ENCODE measurements at regions not wholly inside any gene's neighbourhood (a gene's known extent, or its start where the extent isn't known, plus 50 kb on each side); places are given as distances from the start of the nearest gene placed in this dataset.
"Not testable (repeated sequence)": the region's sequence is repeated elsewhere in the genome, so short reads cannot be mapped to it uniquely, and the experiment has no call there.

DNA sequence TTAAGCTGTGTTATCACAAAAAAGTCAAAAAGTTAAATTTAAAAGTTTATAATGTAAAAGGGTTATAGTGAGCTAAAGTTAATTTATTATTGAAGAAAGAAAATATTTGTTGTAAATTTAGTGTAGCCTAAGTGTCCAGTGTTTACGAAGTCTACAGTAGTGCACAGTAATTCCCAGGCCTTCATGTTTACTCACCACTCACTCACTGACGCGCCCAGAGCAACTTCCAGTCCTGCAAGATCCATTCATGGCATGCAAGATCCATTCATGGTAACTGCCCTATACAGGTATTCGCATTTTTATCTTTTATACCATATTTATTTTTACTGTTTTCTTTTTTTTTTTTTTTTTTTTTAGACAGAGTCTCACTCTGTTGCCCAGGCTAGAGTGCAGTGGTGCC lies 69.5 kb downstream of the TPRA1 start:
- no peak for DNase-seq

DNA sequence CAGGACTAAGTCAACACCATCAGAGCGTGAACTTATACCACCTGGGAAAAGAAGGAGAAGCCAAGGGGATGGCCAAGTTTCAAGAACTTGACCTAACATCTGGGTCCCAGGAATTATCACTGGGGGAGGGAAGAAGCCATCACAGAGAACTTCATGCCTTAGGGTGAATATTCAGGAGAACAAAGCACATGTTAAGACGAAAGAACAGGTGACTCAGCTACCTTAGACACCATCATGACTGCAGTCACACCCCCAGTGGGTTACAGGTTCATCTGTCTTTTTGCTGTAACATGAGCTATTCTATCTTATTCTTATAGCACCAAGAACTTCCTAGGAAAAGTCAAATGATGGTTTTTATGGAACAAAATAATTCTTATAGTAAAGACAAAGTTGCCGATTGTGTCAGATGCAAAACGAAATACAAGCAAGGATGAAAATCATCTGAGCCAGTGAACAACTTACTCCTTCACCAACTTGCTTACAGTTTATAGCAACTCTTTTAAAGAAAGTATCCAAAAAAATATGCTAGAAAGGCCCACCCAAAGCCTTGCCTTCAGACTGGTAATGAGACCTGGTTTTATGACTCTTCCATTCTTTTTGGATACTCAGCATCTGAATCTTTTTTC lies 72.0 kb downstream of the TPRA1 start:
- DNase-seq, result no peak

DNA sequence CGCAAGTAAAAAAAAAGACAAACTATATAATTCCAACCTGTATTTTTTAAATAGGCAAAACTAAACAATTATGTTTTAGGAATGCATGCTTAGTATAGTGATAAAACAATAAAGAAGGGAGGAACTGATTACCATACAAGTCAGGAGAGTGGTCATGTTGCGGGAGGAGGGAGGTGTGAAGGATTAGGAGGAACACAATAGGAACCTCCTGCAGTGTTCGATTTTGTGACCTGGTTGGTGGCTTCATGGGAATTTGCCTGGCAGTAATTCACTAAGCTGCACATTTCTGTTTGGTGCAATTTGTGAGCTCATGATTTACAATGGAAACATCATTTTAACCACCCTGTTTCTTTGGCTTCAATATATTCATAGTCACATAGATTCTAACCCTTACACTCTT lies 78.3 kb downstream of the TPRA1 start:
- no peak for DNase-seq

DNA sequence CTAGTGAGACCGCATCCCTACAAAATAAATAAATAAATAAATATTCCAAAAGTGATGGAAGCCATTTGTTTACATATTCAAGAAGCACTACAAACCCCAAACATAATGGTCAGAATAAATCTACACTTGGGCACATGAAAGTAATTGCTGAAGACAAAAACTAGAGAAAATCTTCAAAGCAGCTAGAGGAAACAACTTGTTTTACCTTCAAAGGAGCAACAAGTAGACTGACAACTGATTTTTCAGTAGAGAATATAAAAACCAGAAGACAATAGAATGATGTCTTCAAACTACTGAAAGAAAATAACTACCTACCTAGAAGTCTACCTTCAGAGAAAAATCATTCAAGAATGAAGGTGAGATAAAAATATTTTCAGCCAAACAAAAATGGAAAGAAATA lies 89.4 kb downstream of the TPRA1 start:
- no peak for DNase-seq

- no peak for DNase-seq
These were observed 92.9 kb downstream of the TPRA1 start for GRCh38 chr3:127497676-127498075.

DNA sequence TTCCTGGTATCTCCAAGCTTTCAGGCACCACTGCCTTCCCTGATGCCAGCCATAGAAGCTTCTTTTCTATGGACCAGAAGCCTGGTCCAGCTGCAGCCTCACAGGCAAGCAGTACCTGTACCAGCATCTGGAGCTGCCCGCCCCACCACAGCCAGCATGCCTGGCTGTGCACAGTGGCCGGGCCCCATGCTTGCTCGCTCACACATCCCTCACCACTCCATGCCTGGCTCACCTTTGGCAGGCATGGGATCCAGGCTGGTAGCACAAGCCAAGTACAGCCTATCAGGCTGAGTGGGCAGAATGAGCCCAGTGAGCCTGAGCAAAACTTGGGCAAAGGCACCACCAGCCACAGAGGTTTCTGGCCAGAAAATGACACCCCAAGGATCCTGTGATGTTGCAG lies 93.4 kb downstream of the TPRA1 start:
- DNase-seq, result no peak

DNA sequence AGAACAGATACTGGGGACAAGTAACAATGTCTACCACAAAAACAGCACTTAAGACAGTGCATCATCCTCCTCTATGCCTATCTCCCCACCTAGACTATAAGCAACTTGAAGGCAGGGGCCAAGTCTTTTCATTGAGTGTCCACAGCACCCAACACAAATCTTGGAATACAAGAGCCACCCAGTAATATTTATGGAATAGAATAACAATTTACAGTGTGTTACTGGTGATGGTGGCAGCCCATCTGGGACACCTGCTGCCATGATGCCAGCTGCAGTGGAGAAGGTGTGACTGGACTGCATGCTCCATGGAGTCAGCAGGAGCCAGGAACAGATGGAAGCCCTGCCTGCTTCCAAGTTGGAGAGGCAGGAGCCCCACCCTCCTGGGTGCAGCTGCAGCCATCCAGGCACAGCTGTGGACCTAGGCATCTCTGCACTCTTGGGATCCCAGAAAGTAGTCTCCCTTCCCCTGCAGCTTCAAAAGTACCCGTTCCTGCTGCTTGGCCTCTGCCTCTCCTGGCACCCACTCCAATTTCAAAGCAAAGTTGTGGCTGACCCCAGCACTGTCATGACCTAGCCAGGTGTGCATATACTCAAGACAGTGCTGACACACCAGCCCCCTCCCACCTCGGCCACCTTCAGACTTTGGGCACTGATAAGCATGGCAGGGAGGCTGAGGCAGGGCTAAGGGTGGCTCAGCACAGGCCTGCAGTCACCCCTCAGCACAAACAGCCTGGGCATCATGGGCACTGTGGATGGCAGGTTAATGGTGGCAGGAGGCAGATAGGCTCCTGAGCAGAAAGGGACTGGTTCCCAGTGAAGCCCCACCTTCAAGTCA lies 94.5 kb downstream of the TPRA1 start:
- no peak for DNase-seq

DNA sequence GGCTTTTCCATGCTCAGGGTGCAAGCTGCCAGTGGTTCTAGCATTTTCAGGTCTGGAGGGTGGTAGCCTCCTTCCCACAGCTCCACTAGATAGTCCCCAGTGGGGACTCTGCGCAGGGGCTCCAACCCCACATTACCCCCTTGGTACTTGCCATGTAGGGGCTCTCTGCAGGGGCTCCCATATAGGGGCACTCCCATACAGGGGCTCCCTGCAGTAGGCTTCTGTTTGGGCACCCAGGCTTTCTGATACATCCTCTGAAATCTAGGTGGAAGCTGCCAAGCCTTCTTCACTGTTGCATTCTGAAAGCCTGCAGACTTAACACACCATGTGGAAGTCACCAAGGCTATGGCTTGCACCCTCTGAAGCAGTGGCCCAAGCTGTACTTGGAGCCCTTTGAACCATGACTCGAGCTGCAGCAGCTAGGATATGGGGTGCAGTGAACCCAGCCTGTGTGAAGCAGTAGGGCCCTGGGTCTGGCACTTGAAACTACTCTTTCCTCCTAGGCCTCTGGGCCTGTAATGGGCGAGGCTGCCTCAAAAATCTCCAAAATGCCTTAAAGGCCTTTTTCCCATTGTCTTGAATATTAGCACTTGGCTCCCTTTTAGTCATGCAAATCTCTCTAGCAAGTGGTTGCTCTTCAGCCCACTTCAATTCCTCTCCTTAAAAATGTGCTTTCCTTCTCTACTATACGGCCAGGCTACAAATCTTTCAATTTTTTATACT lies 96.4 kb downstream of the TPRA1 start:
- no peak for DNase-seq

DNA sequence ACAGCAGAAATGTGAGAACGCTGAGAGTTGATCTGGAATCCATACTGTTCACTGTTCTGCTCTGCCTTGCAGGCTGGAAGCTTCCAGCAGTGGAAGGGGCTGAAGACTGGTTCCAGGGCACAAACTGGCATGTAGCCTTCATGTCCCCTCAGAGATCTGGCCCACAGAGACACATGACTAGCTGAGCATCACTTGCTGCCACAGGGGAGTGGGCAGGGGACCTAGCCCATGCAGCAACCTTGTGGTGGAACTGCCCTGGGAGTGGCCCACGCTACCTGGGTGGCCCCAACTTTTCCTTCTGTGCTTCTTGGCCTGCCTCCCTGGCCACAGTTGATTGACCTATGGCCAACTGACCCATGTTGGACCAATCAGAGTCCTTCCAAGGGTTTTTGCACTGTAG lies 98.1 kb downstream of the TPRA1 start:
- no peak for DNase-seq

DNA sequence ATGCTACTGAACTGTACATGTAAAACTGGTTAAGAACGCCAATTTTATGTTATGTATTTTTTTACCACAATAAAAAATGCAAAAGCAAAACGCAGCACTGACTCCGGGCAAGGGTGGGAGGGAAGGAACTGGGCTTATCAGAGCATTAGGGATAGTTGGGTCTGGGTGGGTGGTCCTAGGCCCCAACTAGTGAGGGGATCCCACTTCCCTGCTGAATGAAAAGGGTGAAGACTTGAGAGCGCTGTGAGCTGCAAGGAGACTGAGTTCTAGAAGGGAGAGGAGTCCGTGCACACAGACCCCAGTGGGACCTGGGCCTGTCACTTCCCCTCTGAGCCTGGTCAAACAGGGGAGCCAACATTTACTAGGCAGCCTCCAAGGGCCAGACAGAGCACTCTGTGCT lies 98.6 kb downstream of the TPRA1 start:
- no peak for DNase-seq

DNA sequence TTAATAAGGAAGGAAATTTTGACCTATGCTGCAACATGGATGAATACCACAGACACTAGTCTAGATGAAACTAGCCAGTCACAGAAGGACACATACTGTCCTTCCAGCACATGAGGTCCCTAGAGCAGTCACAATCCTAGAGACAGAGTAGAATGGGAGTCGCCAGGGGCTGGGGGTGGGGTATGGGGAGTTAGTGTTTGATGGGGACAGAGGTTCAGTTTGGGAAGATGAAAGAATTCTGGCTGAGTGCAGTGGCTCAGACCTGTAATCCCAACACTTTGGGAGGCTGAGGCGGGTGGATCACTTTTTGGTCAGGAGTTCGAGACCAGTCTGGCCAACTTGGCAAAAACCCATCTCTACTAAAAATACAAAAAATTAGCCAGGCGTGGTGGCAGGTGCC lies 99.2 kb downstream of the TPRA1 start:
- DNase-seq, result no peak

GRCh38 chr3:127491024-127491305 lies 99.6 kb downstream of the TPRA1 start:
- not testable (repeated sequence) for DNase-seq

DNA sequence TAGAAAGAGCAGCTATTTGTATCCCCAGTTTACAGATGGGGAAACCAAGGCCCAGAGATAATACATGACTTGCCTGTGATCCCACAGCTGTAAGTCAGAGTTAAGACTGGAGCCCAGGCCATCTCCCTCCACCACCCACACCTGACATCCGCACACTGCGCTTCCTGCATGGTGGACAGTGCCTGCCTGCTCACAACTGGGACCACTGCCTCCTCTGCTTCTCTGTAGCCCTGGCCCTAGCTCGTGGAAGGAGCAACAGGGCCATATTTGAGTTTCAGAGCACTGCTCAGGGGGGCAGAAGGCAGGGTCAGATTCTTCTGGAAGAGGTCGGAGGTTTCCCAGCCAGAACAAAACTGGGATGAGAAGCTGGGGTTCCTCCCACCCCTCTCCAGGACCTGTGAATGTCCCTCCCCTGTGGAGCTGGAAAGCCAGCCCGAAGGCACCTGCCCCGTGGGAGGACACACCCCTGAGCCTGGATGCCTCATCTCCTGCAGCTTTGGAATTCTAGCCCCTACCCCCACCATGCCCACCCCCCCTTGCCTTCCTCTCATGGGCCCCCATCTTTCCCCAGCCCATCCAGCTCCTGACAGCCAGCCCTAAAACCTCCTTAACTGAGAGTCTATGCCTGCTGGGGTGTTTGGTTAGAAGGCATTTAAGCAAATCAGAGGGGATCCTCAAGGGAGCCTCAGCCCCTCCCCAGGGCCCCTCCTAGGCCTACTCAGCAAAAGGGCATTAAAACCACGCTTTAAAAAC lies 100.1 kb downstream of the TPRA1 start:
- no peak for DNase-seq

DNA sequence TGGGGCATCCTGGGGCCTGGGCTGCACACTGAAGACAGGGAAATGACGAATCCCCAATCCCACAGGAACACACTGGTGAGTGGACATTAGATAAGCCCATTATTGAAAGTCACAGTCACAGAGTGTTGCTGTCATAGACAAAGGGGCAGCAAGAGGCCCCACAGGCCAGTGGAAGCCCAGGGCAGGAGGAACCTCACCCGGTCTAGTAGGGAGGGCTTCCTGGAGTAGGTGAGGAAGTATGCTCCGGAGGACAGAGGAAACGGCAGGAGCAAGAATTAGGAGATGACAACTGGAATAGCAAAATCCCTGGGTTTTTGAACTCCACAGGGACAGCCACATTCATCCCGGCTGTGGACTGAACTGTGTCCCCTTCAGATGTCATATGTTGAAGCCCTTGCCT lies 101.2 kb downstream of the TPRA1 start:
- DNase-seq, result no peak

GRCh38 chr3:127488740-127489139 lies 101.8 kb downstream of the TPRA1 start:
- no peak for DNase-seq

DNA sequence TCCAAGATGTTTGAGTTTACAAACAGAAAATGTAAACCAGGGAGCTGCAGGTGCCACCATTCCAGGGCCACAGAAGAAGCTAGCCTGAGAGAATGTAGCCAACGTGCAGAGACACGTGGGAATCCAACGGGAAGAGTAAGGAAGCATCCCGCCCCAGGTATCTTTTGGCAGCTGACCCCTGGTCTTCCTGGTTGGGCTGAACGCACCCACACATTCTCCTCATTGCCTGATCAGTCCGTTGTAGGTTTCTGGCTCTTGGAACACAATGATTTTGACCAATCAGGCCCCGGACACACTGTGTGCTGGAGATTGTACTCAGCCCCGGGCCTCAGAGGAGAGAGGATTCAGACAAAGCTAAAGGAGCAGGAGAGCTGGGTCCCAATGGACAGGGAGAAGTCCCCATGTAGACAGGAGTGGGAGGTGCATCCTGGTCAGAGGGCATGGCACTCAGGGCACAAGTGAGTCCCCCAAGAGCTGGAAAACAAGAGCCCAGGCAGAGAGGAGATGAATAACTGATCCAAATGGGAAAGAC lies 102.3 kb downstream of the TPRA1 start:
- DNase-seq, result no peak

- DNase-seq, result no peak
These were observed 103.3 kb downstream of the TPRA1 start for GRCh38 chr3:127487196-127487595.

- no peak for DNase-seq
These were observed 104.1 kb downstream of the TPRA1 start for GRCh38 chr3:127486321-127486944.

DNA sequence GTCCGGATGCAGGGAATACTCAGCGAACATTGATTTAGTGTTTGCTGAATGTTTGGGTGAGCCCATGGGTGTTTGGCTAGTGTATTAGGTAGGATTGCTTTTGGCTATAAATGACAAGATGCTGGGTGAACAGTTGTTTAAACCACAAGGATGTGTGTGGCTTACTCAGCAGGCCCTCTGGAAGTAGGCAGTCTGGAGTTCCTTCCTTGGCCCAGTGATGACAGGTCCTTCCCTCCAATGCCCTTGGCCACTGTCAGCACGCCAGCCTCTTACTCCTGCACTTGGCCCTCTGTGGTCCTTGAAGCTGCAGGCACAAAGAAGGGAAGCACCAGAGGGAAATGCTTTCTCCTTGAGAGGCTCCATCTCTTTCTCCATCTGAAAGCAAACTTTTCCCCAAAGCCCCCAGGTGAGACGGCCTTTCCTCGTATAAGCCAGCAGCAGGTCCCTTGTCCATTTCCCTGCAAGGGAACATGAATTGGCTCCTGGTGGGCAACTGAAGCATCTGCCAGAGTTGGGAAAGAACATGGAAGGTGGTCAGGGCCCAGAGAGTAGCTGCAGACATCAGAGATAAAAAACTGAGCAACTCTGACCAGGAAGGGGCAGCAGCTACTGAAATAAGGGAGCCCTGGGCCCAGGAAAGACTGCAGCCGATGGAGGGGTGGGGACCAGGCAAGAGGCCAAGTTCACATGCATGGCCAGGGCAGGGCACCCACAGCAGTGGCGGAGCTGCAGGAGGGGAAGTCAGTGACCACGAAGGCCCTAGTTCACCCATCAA lies 105.0 kb downstream of the TPRA1 start:
- no peak for DNase-seq

DNA sequence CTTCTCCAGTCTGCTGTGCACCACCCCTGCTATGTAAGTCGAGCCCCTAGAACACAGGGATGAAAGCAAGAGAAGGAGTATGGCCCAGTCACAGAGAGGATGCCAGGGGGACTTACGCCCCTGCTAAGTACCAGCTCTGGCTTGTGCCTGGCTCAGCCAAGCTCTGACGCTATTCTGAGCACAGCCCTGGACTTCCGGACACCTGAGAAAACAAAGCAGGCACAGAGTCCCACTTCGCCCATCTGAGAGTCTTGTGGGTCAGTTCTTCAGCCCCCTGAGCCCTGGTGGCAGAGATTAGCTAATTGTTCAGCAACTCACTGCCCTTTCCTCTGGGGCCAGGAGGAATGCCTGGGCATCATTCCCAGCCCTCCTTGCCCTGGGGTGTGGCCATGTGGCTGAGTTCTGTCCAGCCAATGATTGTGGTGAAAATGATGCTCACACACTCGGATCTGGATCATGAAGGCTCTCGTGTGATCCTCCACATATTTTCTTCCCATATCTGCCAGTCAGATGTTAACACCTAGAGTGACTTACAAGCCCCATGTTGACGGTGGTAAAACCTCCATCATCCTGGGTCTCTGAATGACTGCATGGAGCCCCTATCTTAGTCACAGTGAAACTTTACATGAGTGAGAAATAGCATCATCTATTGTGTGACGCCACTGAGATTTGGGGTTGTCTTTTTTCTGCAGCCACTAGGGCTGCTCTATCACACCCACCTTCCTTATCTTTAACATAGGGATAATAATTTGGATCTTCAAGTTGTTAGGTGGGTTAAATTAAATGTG lies 105.7 kb downstream of the TPRA1 start:
- no peak for DNase-seq
